Hepatocyte (in vitro differentiated cells): ENCODE measurements at regions not wholly inside any gene's neighbourhood (a gene's known extent, or its start where the extent isn't known, plus 50 kb on each side); places are given as distances from the start of the nearest gene placed in this dataset.

Experiments used
- DNase-seq: peaks from one replicate; pipeline ENCODE4 v3.0.0-alpha.2; 2016; ENCODE audit warnings: low spot score
- H2AFZ ChIP-seq: fragments of 200-600 bp; sonication (generic); 2 replicates; pipeline ENCODE4 v1.6.0; 2016; ENCODE audit warnings: antibody characterized with exemption, mild to moderate bottlenecking
- H3K27ac ChIP-seq: fragments of 200-600 bp; sonication (generic); 2 replicates; pipeline ENCODE4 v1.5.1; 2016; ENCODE audit warnings: mild to moderate bottlenecking
- H3K27me3 ChIP-seq: fragments of 200-600 bp; sonication (generic); 2 replicates; pipeline ENCODE4 v1.6.1; 2016
- H3K36me3 ChIP-seq: fragments of 200-600 bp; sonication (generic); replicated peaks from 2 replicates; pipeline ENCODE4 v1.5.1; 2016; ENCODE audit warnings: low read depth; ENCODE audit not compliant: insufficient read depth
- H3K4me1 ChIP-seq: fragments of 200-600 bp; sonication (generic); 2 replicates; pipeline ENCODE4 v1.5.1; 2016; ENCODE audit warnings: mild to moderate bottlenecking, moderate library complexity; ENCODE audit not compliant: insufficient read depth
- H3K4me2 ChIP-seq: fragments of 200-600 bp; sonication (generic); 2 replicates; pipeline ENCODE4 v1.6.0; 2016
- H3K4me3 ChIP-seq: fragments of 200-600 bp; sonication (generic); 2 replicates; pipeline ENCODE4 v1.5.1; 2016; ENCODE audit warnings: mild to moderate bottlenecking
- H3K79me2 ChIP-seq: fragments of 200-600 bp; sonication (generic); 2 replicates; pipeline ENCODE4 v1.6.0; 2017; ENCODE audit warnings: mild to moderate bottlenecking
- H3K9me2 ChIP-seq: fragments of 200-600 bp; sonication (generic); replicated peaks from 2 replicates; pipeline ENCODE4 v1.6.0; 2017; ENCODE audit warnings: mild to moderate bottlenecking; ENCODE audit not compliant: insufficient read depth
- H3K9me3 ChIP-seq: fragments of 200-600 bp; sonication (generic); 2 replicates; pipeline ENCODE4 v1.5.1; 2016; ENCODE audit warnings: low read depth, mild to moderate bottlenecking
- H4K20me1 ChIP-seq: fragments of 200-600 bp; sonication (generic); 2 replicates; pipeline ENCODE4 v1.6.0; 2016; ENCODE audit warnings: mild to moderate bottlenecking; ENCODE audit not compliant: insufficient read depth, poor library complexity, severe bottlenecking
- EZH2 ChIP-seq: fragments of 200-600 bp; sonication (generic); IDR thresholded peaks from 2 replicates; pipeline ENCODE4 v1.6.1; 2016; ENCODE audit warnings: antibody characterized with exemption, mild to moderate bottlenecking, borderline replicate concordance
- EZH2phosphoT487 ChIP-seq: fragments of 200-600 bp; sonication (generic); IDR thresholded peaks from one replicate; pipeline ENCODE4 v1.6.1; 2018; ENCODE audit warnings: antibody characterized with exemption, mild to moderate bottlenecking, low read depth, moderate library complexity; ENCODE audit not compliant: unreplicated experiment, severe bottlenecking
- WGBS: methylation state at CpG from one replicate; pipeline ENCODE4 v1.1.6; 2016; ENCODE audit warnings: low lambda C conversion rate; ENCODE audit errors: missing lambda C conversion rate; 5-methylcytosine and 5-hydroxymethylcytosine counted together
- TF ChIP-seq, protein P1 (sequence below): fragments of 200-600 bp; sonication (generic); IDR thresholded peaks from 2 replicates; pipeline ENCODE4 v1.5.1; 2016; ENCODE audit warnings: antibody characterized with exemption, mild to moderate bottlenecking; ENCODE audit not compliant: poor library complexity

GRCh38 chr15:47516972-47517371 lies 200.3 kb upstream of the SEMA6D start:
- Histone ChIP-seq H2AFZ (no peak overlapping the region), H3K36me3 (no peaks in the 10 kb centered on the region), H3K9me2 (no peaks in the 10 kb centered on the region), H3K4me1 (no peaks in the 10 kb centered on the region), H3K4me2 (no peak overlapping the region), H3K4me3 (no peak overlapping the region), H3K27ac (no peak overlapping the region), H3K27me3 (no peaks in the 10 kb centered on the region), H3K9me3 (no peaks in the 10 kb centered on the region), H3K79me2 (no peaks in the 10 kb centered on the region), H4K20me1 (no peaks in the 10 kb centered on the region)
- no peak for DNase-seq
- 84% methylated on average over 1 of the region's 1 CpG for WGBS
- TF ChIP-seq EZH2: no peak
- TF ChIP-seq, protein P1, sequence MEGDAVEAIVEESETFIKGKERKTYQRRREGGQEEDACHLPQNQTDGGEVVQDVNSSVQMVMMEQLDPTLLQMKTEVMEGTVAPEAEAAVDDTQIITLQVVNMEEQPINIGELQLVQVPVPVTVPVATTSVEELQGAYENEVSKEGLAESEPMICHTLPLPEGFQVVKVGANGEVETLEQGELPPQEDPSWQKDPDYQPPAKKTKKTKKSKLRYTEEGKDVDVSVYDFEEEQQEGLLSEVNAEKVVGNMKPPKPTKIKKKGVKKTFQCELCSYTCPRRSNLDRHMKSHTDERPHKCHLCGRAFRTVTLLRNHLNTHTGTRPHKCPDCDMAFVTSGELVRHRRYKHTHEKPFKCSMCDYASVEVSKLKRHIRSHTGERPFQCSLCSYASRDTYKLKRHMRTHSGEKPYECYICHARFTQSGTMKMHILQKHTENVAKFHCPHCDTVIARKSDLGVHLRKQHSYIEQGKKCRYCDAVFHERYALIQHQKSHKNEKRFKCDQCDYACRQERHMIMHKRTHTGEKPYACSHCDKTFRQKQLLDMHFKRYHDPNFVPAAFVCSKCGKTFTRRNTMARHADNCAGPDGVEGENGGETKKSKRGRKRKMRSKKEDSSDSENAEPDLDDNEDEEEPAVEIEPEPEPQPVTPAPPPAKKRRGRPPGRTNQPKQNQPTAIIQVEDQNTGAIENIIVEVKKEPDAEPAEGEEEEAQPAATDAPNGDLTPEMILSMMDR: no peak
- no peak for TF ChIP-seq EZH2phosphoT487

DNA sequence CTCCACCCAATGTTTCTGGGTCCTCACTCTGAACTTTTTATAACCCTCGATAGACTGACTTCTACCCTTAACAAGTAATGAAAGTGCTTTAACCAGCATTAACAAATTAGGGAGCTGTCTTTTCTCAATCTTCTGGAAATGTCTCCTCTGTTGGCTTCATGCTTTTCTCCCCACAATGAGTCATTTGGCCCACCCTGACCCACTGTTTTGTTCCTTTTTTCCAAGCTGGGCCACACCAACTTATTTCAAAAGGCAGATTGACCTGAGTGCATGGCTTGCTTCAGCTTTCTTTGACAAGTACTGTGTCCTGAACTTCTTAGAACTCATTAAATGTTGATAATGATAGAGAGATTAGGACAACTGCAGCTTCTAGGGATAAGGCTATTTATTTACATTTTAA lies 199.6 kb upstream of the SEMA6D start:
- Histone ChIP-seq H3K27ac (no peak overlapping the region), H3K79me2 (no peaks in the 10 kb centered on the region), H3K9me3 (no peaks in the 10 kb centered on the region), H2AFZ (no peak overlapping the region), H4K20me1 (no peaks in the 10 kb centered on the region), H3K9me2 (no peaks in the 10 kb centered on the region), H3K4me2 (no peak overlapping the region), H3K4me3 (no peak overlapping the region), H3K4me1 (no peaks in the 10 kb centered on the region), H3K27me3 (no peaks in the 10 kb centered on the region), H3K36me3 (no peaks in the 10 kb centered on the region)
- 26% methylated on average over 1 of the region's 1 CpG for WGBS
- TF ChIP-seq EZH2phosphoT487 (no peak), EZH2 (no peak)
- TF ChIP-seq, protein P1: no peak
- DNase-seq: no peak

- H3K27ac ChIP-seq: no peak overlapping the region
- WGBS: 74% methylated on average over 12 of the region's 12 CpGs
- H3K4me1 ChIP-seq: no peaks in the 10 kb centered on the region
- no peaks in the 10 kb centered on the region for H3K9me3 ChIP-seq
- no peaks in the 10 kb centered on the region for H3K27me3 ChIP-seq
- H4K20me1 ChIP-seq: no peaks in the 10 kb centered on the region
- H3K36me3 ChIP-seq: no peaks in the 10 kb centered on the region
- no peak for DNase-seq
- no peak overlapping the region for H2AFZ ChIP-seq
- no peaks in the 10 kb centered on the region for H3K79me2 ChIP-seq
- H3K4me2 ChIP-seq: no peak overlapping the region
- H3K9me2 ChIP-seq: no peaks in the 10 kb centered on the region
- no peak overlapping the region for H3K4me3 ChIP-seq
- no peak for TF ChIP-seq EZH2phosphoT487
- TF ChIP-seq, protein P1: no peak
- no peak for TF ChIP-seq EZH2
Measured at GRCh38 chr15:47523681-47524475, 193.4 kb upstream of the SEMA6D start.
